COR-L47 (cell line): ENCODE measurements at regions not wholly inside any gene's neighbourhood (a gene's known extent, or its start where the extent isn't known, plus 50 kb on each side); places are given as distances from the start of the nearest gene placed in this dataset.

ENCODE experiments used
- DNase-seq: peaks from one replicate; lab custom pipeline; 2025; lab: John Stamatoyannopoulos, UW

DNA sequence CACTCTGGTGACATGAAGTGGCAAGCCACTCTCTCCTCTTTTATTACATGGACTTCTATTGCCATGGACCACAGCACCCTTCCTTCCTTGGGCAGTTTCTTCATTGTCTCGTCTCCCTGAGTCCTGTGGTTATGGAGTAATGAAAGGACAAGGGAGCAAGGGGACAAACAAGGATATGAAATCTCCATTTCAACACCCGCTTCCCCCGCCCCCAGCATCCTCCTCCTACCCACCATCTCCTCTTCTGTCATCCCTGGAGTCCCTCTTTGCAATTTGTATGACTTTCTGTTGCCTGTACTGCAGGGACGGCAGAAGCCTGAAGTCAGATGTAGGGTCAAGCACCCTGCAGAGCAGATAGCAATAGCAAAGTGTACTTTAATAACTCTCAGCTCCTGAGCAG lies 300.7 kb upstream of the CLINT1 start:
- no peak for DNase-seq

DNA sequence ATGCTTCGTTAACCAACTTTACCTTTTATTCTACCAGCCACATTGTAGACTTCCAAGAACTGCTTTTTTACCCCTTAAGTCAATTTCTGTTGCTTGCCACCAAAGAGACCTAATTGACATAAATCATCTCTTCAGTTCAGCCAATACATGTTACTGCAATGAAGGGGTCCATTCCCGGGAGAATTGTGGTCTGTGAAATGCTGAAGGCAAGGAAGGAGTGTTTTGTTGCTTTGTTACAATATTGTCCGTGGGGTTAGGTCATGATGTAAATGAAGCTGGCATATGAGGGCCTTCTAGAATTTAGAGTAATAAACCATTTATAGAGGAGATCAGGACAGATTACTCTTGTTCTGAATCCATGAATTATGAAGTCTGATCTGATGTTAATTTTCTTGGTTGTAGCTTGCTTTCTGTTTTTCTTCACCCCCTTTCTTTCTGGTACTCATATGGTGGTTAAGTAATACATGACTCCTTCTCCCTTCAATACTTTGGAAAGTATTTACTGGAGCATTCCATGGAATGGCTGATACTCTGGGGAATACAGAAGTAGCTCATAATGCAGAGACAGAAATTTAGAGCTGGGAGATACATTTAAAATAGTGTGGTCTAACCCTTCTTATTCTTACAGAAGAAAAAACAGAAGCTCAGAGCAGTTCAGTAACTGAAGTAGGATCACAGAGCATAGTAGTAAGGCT lies 297.0 kb upstream of the CLINT1 start:
- no peak for DNase-seq

DNA sequence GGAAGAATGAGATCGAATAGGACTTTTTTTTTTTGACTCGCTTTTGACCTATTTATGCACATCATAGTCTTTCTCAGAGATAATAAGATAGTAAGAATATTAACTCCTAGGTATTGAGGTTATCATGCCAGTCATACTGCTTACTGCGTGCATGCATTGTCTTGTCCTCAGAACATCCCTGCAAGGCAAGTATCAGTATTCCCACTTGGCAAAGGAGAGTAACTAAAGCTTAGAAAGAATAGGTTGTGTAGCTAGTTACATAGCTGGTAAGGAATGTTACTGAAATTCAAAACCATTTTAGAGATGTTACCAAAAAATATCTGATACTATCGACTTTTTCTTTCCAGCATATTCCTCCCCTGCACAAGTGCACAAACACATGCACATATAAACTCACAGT lies 296.1 kb upstream of the CLINT1 start:
- no peak for DNase-seq

GRCh38 chr5:158154226-158155005 lies 295.5 kb upstream of the CLINT1 start:
- DNase-seq: no peak

- DNase-seq: no peak
These were observed 294.6 kb upstream of the CLINT1 start for GRCh38 chr5:158153508-158153907.

GRCh38 chr5:158152136-158152535 lies 293.2 kb upstream of the CLINT1 start:
- no peak for DNase-seq

DNA sequence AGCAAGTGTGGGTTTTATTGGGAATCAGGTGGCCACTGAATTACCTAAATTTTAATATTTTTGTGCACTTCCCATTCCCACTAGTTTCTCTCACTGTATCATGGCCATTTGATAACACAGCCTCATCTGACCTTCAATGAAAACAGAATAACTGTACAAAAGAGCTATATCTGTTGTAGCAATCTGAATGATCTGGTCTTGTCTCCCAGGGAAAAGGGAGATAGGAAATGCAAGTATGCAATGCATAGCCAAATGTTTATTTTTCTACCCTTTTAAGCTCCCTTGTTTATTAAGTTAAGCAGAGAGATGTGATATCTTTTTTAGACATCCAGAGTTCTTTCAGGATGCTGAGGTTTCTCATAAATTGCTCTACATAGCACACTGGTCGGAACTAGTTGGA lies 288.3 kb upstream of the CLINT1 start:
- no peak for DNase-seq

GRCh38 chr5:158145827-158146226 lies 286.9 kb upstream of the CLINT1 start:
- DNase-seq: no peak

DNA sequence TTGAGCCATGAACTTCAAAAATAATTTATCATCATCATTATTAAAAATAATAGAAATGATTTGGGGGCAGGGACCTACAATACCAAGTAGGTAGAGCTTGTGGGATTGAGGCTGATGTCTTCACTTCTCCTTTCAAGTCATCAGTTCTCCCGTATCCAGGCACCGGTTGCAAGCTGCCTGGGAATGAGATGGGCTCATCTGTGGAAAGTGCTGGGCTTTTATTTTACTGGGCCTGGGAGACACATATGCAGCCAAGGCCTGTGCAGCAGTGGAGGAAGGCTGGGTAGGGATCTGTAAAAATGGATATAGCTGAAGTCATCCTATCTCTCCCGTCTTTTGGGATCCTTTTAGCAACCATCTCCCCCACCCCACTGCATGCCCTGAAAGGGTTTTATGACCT lies 284.1 kb upstream of the CLINT1 start:
- no peak for DNase-seq

GRCh38 chr5:158142156-158142555 lies 283.2 kb upstream of the CLINT1 start:
- no peak for DNase-seq

DNA sequence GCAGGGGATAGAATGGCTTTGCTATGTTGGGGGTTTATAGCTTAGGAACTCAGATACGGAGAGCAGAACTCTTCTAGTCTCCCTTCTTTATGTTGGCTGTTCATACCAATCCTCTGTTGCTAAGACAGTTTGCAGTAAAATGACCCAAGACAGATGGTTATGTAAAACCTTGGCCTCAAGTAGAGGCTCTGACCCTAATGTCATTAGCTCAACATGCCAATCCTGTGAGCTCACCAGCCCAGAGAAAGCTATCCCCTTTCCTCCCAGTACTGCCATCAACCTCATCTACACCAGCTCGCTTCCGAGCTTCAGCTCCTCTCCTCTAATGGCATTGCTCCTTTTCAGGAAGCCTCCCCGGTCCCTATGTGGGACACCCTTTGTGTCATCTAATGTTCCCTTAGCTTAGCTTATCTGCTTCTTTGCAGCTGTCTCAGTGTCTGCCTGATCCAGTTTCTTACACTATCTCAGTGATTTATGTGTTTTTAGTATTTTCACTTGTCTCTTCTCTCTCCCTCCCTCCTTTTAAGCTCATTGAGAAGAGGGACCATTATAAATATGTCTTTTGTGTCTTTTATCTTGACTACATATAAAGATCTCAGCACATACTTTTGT lies 281.3 kb upstream of the CLINT1 start:
- DNase-seq: no peak

DNA sequence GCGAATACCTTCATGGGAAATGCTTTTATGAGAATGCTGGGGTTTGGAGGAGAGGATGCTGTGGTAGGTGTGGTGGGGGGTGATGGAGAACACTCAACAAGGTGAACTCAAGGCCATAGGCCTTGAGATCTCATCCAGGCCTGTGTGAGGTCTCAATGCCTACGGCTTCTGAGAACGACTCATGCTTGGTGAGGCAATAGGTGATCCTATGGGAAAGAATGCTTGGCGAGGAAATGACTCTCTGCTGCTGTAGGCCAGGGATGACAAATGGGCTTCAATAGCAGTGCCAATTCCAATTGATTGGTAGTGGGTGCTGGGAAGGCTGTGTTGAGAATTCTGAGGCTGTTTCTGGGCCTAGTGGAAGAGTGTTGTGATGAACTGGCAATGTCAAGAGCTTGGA lies 280.2 kb upstream of the CLINT1 start:
- DNase-seq: no peak

DNA sequence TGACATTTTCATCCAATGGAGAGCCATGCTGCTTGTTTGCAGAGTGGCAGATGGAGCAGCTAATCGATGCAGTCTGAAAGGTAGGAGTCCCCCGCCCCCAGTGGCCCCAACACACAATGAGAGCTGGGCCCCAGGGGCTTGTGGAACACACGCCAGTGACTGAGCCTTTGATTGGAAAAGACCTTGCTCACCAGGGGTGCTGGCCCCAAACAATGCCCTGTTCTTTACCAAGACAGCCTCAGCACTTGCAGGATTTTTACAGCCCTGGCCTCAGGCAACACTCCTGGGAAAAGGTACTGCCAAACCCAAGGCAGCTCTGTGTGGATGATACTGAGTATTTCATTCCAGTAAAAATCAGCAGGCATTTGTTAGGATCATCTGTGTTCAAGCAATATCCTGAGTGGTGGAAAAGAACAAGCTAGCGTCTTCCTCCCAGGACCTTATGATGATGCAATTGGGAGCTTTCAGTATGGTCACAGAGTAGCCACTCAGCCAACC lies 276.8 kb upstream of the CLINT1 start:
- DNase-seq: peak; percentile 63

DNA sequence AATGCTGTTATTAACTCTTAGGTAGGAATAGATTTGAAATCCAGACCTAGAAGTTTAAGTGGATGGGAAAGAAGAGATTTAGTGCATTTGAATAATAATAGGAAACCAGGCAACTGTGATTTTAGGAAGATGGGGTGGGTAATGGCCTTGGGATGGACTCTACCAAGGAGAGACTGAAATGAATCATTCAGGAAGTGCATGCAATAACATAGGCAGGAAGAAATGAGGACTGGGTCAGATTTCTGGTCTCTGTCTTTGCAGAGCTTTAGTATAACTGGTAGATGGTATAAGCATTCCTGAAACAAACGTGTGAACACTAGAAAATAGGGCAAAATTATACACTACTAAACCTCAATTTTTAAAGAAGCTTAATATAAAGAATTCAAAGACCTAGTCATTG lies 274.4 kb upstream of the CLINT1 start:
- DNase-seq: no peak

- DNase-seq: no peak
These were observed 268.6 kb upstream of the CLINT1 start for GRCh38 chr5:158127536-158127935.

DNA sequence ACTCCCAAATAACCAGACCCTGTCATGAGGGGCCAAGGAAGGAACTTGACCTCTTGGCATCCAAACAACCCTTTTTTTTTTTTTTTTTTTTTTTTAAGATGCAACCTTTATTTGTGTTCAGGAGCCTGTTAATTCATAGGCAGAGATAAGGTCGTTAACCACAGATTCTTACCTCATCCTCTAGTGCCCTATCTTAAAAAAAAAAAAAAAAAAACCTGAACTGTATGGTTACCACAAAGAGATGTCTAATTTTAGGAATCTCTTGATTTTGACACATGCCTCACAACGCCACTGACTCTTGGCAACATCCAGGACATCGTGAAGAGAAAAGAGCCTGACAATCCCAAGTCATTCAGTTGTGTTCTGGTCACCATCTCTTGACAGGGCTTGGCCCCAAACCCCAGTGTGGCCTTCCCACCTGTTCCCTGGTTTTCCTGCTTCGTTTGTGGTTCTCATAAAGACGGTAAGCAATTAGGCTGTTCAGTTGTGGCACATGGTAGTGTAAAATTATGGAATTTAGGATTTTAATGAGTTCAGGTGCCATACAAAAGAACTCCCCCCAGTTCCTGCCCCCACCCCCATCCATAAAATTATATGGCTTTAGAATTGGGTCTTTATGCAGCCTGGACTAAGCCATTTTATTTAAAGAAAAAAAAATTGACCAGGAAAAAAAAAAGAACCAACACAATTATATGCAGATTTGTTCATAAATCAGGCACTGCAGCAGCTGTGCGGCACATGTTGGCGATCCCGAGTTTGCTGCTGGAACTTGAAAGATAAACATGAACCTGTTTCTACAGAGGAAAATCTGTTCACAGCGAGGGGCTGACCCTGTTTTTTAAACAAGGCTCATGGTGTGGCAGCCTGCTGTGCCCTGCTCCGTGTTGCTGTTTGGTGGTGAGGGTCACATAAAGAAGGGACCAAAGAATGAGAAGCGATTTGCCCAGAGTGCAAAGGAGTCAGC lies 267.8 kb upstream of the CLINT1 start:
- no peak for DNase-seq

DNA sequence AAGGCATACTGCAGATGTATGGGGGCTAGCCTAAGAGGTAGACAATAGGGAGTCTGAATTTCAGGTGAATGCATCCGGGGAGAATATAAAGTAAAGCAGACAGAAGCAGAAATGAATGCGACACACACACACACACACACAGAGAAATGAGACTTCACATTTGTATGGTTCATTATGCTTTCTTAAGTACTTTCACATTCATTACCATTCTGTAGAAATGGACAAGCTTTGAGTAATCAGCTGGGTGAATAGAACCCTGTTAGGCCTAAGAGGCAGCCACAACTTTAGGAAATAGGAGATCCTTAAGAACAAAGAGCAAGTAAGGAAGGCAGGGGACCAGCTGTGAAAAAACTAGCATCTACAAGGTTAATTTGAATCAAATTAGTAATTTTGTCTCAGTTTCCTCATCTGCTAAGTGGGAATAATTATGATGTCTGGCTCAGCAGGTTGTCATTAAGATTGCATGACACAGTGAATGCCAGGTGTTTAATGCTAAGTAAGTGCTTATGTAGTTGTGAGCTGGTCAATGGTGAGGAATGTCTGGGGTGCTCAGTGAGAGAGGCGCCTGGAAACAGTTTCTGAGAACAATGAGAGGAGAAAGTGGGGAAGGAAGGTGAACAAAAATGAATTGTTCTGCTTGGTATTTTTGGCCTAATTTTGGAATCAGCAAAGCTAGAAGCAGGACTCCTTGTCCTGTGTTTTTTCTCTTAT lies 265.8 kb upstream of the CLINT1 start:
- no peak for DNase-seq

GRCh38 chr5:158123595-158123994 lies 264.6 kb upstream of the CLINT1 start:
- no peak for DNase-seq

GRCh38 chr5:158121678-158122077 lies 262.7 kb upstream of the CLINT1 start:
- no peak for DNase-seq

DNA sequence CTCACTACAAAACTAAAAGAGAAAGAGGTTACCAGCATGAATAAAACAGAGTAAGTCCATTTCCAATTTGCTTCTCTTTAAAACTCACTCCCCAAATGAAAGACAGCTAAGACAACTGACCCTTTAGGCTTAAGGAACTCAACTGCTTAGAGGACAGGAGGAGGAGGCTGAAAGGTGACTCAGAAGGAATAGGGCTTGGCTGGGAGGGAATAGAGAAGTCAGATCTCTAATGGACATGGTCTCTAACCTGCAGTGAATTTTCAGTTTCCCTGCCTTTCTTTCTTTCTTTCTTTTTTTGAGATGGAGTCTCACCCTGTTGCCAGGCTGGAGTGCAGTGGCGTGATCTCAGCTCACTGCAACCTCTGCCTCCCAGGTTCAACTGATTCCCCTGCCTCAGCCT lies 261.8 kb upstream of the CLINT1 start:
- no peak for DNase-seq
